Body of pancreas (tissue), 4 donors: ENCODE measurements at regions not wholly inside any gene's neighbourhood (a gene's known extent, or its start where the extent isn't known, plus 50 kb on each side); places are given as distances from the start of the nearest gene placed in this dataset.

ENCODE experiments used
- CTCF ChIP-seq, 7 experiments: fragments of 450-650 bp in 4 of 7; fragments of 200-600 bp in 3 of 7; sonication (generic) in 3 of 7; IDR thresholded peaks; one replicate each; pipeline ENCODE4 v1.5.1; 2016 to 2019; ENCODE audit warnings: antibody characterized with exemption in 7 of 7
- POLR2A ChIP-seq, 3 donors: fragments of 450-650 bp; IDR thresholded peaks; one replicate each; pipeline ENCODE4 v1.6.1; 2016; ENCODE audit warnings: antibody characterized with exemption in 3 of 3, mild to moderate bottlenecking in 2 of 3

- TF ChIP-seq CTCF (IDR thresholded peaks at IDR 0.05) (no peak), POLR2A (IDR thresholded peaks at IDR 0.05) (no peak)
These were observed 369.1 kb downstream of the MTRR start for GRCh38 chr5:8238080-8238479.
